ENCODE measurements at regions not wholly inside any gene's neighbourhood (a gene's known extent, or its start where the extent isn't known, plus 50 kb on each side); places are given as distances from the start of the nearest gene placed in this dataset.
A peak's percentile ranks its signal among the peaks of the same experiment; 100 is the strongest.

- Mint-ChIP-seq H3K4me3 (no peak overlapping the region), H3K27me3 (ENCODE audit: low read depth) (peaks cover 12% of the 10 kb centered on the region), H3K4me1 (ENCODE audit: low read depth) (no peaks in the 10 kb centered on the region), H3K9me3 (ENCODE audit: insufficient read depth) (no peaks in the 10 kb centered on the region), H3K27ac (no peak overlapping the region), H3K36me3 (ENCODE audit: low read depth) (no peaks in the 10 kb centered on the region)
- CTCF ChIA-PET = interaction anchor here (0.6 to 2.2 kb wide), 3 partner anchors 165 to 1091 kb away, joined by 3 to 6 read pairs (median 3); no protein-coding TSS in a partner anchor
- peak; percentile 21 for DNase-seq
- no peak for ATAC-seq
- POLR2A ChIA-PET = no interaction called here
Measured at GRCh38 chr12:115752913-115753726, 524.4 kb downstream of the MED13L start.

GRCh38 chr12:115752156-115752555 is 525.3 kb downstream of the MED13L start:
- DNase-seq = no peak

DNA sequence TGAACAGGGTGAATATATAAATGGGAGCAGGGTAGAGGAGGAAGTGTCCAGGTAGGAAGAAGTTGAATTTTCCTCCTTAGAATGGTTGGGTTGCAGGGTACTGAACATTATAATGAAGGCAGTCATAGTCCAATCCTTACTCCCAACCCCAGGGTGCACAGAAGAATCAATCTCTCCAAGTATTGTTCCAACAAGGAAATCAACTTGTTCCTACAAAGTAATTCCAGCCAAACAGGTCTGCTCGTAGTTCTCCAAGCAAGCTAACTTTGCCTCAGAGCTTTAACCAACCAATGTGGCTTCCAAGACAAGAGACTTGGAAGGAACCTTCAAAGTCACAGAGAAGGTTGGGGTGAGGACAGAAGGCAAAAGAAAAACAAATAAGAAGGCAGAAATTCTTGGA is 527.2 kb downstream of the MED13L start:
- H3K36me3 Mint-ChIP-seq (ENCODE audit: low read depth) = no peaks in the 10 kb centered on the region
- DNase-seq = no peak
- ChIA-PET POLR2A (no interaction called here), CTCF (no interaction called here)
- no peak overlapping the region for H3K27ac Mint-ChIP-seq
- H3K9me3 Mint-ChIP-seq (ENCODE audit: insufficient read depth) = no peaks in the 10 kb centered on the region
- no peak for ATAC-seq
- H3K4me1 Mint-ChIP-seq (ENCODE audit: low read depth) = no peaks in the 10 kb centered on the region
- H3K4me3 Mint-ChIP-seq = no peak overlapping the region
- peaks cover 6% of the 10 kb centered on the region for H3K27me3 Mint-ChIP-seq (ENCODE audit: low read depth)

More at GRCh38 chr12:115752156-115752555, 525.3 kb downstream of the MED13L start:
- POLR2A ChIA-PET = no interaction called here
- Mint-ChIP-seq H3K27me3 (ENCODE audit: low read depth) (peaks cover 9% of the 10 kb centered on the region), H3K27ac (no peak overlapping the region), H3K36me3 (ENCODE audit: low read depth) (no peaks in the 10 kb centered on the region), H3K4me1 (ENCODE audit: low read depth) (no peaks in the 10 kb centered on the region), H3K4me3 (no peak overlapping the region), H3K9me3 (ENCODE audit: insufficient read depth) (no peaks in the 10 kb centered on the region)
- ATAC-seq = no peak
- CTCF ChIA-PET = interaction anchor here (0.7 to 2.2 kb wide), 2 partner anchors 166 to 1089 kb away, joined by 3 to 6 read pairs; no protein-coding TSS in a partner anchor

GRCh38 chr12:115749071-115749841 is 528.2 kb downstream of the MED13L start:
- no peak overlapping the region for H3K4me3 Mint-ChIP-seq
- no peak for ATAC-seq

GRCh38 chr12:115740586-115741155 is 536.8 kb downstream of the MED13L start:
- CTCF ChIA-PET = no interaction called here
- POLR2A ChIA-PET = interaction anchor here (0.8 kb wide), 1 partner anchor 12 kb away, joined by 3 read pairs; no protein-coding TSS in a partner anchor
- Mint-ChIP-seq H3K4me3 (no peak overlapping the region), H3K9me3 (ENCODE audit: insufficient read depth) (no peaks in the 10 kb centered on the region), H3K27ac (no peak overlapping the region), H3K4me1 (ENCODE audit: low read depth) (no peaks in the 10 kb centered on the region), H3K27me3 (ENCODE audit: low read depth) (no peaks in the 10 kb centered on the region), H3K36me3 (ENCODE audit: low read depth) (no peaks in the 10 kb centered on the region)
- no peak for DNase-seq
- no peak for ATAC-seq

More at GRCh38 chr12:115749071-115749841, 528.2 kb downstream of the MED13L start:
- DNase-seq = no peak
- POLR2A ChIA-PET = no interaction called here
- CTCF ChIA-PET = no interaction called here
- no peaks in the 10 kb centered on the region for H3K9me3 Mint-ChIP-seq (ENCODE audit: insufficient read depth)
- no peak overlapping the region for H3K27ac Mint-ChIP-seq
- no peaks in the 10 kb centered on the region for H3K36me3 Mint-ChIP-seq (ENCODE audit: low read depth)
- peaks cover 1% of the 10 kb centered on the region for H3K27me3 Mint-ChIP-seq (ENCODE audit: low read depth)
- no peaks in the 10 kb centered on the region for H3K4me1 Mint-ChIP-seq (ENCODE audit: low read depth)

GRCh38 chr12:115737895-115738294 is 539.6 kb downstream of the MED13L start:
- CTCF ChIA-PET = no interaction called here
- H3K4me3 Mint-ChIP-seq = no peak overlapping the region

GRCh38 chr12:115736360-115736759 is 541.1 kb downstream of the MED13L start:
- no peaks in the 10 kb centered on the region for H3K4me1 Mint-ChIP-seq (ENCODE audit: low read depth)
- ChIA-PET POLR2A (no interaction called here), CTCF (no interaction called here)
- H3K27ac Mint-ChIP-seq = no peak overlapping the region
- H3K36me3 Mint-ChIP-seq (ENCODE audit: low read depth) = no peaks in the 10 kb centered on the region
- H3K27me3 Mint-ChIP-seq (ENCODE audit: low read depth) = no peaks in the 10 kb centered on the region
- no peaks in the 10 kb centered on the region for H3K9me3 Mint-ChIP-seq (ENCODE audit: insufficient read depth)
- DNase-seq (no peak), ATAC-seq (no peak)
- H3K4me3 Mint-ChIP-seq = no peak overlapping the region

More at GRCh38 chr12:115737895-115738294, 539.6 kb downstream of the MED13L start:
- DNase-seq = no peak
- H3K27me3 Mint-ChIP-seq (ENCODE audit: low read depth) = no peaks in the 10 kb centered on the region
- H3K9me3 Mint-ChIP-seq (ENCODE audit: insufficient read depth) = no peaks in the 10 kb centered on the region
- H3K4me1 Mint-ChIP-seq (ENCODE audit: low read depth) = no peaks in the 10 kb centered on the region
- H3K36me3 Mint-ChIP-seq (ENCODE audit: low read depth) = no peaks in the 10 kb centered on the region
- ATAC-seq = no peak
- POLR2A ChIA-PET = no interaction called here
- no peak overlapping the region for H3K27ac Mint-ChIP-seq

DNA sequence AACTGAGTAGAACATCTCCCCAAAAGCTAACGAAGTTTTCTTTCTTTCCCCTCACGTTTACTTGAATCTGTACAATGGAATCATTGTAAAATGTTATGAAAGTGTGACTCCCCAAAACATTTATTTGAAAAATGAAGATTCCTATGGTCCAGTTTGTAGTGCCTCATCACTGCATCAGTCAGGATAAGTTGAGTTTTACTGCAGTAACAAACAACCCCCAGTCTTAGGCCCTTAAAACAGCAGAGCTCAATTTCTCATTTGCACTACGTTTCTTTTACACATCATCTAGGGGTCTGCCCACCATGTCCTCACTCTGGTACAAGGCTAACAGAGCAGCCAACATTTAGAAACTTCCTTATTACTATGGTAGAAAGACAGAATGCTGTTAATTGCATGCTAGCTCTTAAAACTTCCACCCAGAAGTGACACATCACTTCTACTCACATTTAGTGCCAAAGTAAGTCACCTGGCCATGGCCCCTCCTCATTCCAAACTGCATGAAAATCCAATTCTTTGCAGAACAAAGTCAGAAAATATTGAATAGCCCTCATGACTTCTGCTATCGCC is 546.4 kb downstream of the MED13L start:
- no peaks in the 10 kb centered on the region for H3K27me3 Mint-ChIP-seq (ENCODE audit: low read depth)
- DNase-seq = no peak
- ATAC-seq = no peak
- CTCF ChIA-PET = no interaction called here
- POLR2A ChIA-PET = no interaction called here
- no peak overlapping the region for H3K4me3 Mint-ChIP-seq
- no peaks in the 10 kb centered on the region for H3K4me1 Mint-ChIP-seq (ENCODE audit: low read depth)
- no peak overlapping the region for H3K27ac Mint-ChIP-seq
- H3K36me3 Mint-ChIP-seq (ENCODE audit: low read depth) = no peaks in the 10 kb centered on the region
- no peaks in the 10 kb centered on the region for H3K9me3 Mint-ChIP-seq (ENCODE audit: insufficient read depth)

DNA sequence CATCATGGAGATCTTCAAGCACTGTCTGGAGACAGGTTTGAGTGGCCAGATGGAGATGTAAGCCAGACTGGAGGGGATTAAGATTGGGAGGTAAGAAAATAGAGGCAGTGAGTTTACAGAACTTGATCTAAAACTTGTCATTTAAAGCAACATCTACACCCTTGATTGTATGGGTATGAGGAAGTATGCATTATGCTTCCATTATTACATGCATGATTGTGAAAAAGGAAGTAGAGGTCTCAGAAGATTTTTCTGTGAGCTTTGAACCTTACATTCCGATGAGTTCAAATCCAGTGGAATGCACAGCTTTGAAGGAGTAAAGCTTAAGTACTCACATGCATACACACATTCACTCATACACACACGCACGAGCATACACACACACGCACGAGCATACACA is 550.8 kb downstream of the MED13L start:
- ChIA-PET CTCF (no interaction called here), POLR2A (no interaction called here)
- H3K27me3 Mint-ChIP-seq (ENCODE audit: low read depth) = no peaks in the 10 kb centered on the region
- H3K36me3 Mint-ChIP-seq (ENCODE audit: low read depth) = no peaks in the 10 kb centered on the region
- H3K9me3 Mint-ChIP-seq (ENCODE audit: insufficient read depth) = no peaks in the 10 kb centered on the region
- no peaks in the 10 kb centered on the region for H3K4me1 Mint-ChIP-seq (ENCODE audit: low read depth)
- no peak for DNase-seq
- no peak overlapping the region for H3K27ac Mint-ChIP-seq
- ATAC-seq = no peak
- H3K4me3 Mint-ChIP-seq = no peak overlapping the region

GRCh38 chr12:115722181-115722580 is 555.3 kb downstream of the MED13L start:
- Mint-ChIP-seq H3K27me3 (ENCODE audit: low read depth) (no peaks in the 10 kb centered on the region), H3K27ac (no peak overlapping the region), H3K4me3 (no peak overlapping the region), H3K9me3 (ENCODE audit: insufficient read depth) (no peaks in the 10 kb centered on the region), H3K36me3 (ENCODE audit: low read depth) (no peaks in the 10 kb centered on the region), H3K4me1 (ENCODE audit: low read depth) (no peaks in the 10 kb centered on the region)
- ChIA-PET POLR2A (no interaction called here), CTCF (no interaction called here)
- DNase-seq = no peak
- ATAC-seq = no peak

DNA sequence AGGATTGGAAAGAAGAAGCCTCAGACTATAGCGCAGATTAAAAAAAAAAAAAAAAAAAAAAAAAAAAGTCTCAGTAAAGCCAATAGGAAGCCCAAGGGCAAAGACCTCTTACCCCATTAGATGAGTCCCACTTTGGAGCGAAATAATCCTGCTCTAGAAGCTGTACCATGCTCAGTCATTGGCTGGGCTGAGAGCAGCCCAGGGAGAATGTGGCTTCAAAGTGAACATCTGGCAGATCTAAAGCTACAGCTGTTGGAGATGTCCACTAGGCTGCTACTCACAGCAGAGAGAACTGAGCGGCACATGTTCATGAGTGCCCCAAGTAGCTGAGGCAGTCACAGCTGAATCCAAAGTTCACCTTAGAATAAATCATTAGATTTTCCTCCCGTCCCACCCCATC is 560.9 kb downstream of the MED13L start:
- ATAC-seq = no peak
- H3K27ac Mint-ChIP-seq = no peak overlapping the region
- no peak overlapping the region for H3K4me3 Mint-ChIP-seq
- ChIA-PET CTCF (no interaction called here), POLR2A (no interaction called here)
- no peaks in the 10 kb centered on the region for H3K36me3 Mint-ChIP-seq (ENCODE audit: low read depth)
- H3K4me1 Mint-ChIP-seq (ENCODE audit: low read depth) = no peaks in the 10 kb centered on the region
- no peaks in the 10 kb centered on the region for H3K27me3 Mint-ChIP-seq (ENCODE audit: low read depth)
- DNase-seq = no peak
- no peaks in the 10 kb centered on the region for H3K9me3 Mint-ChIP-seq (ENCODE audit: insufficient read depth)

GRCh38 chr12:115712676-115713075 is 564.8 kb downstream of the MED13L start:
- ChIA-PET POLR2A (no interaction called here), CTCF (no interaction called here)
- H3K4me3 Mint-ChIP-seq = no peak overlapping the region
- ATAC-seq (no peak), DNase-seq (no peak)
- H3K36me3 Mint-ChIP-seq (ENCODE audit: low read depth) = no peaks in the 10 kb centered on the region
- H3K4me1 Mint-ChIP-seq (ENCODE audit: low read depth) = no peaks in the 10 kb centered on the region
- H3K27ac Mint-ChIP-seq = no peak overlapping the region
- H3K27me3 Mint-ChIP-seq (ENCODE audit: low read depth) = no peaks in the 10 kb centered on the region
- H3K9me3 Mint-ChIP-seq (ENCODE audit: insufficient read depth) = no peaks in the 10 kb centered on the region
